LHCN-M2 (cell line): ENCODE measurements at regions not wholly inside any gene's neighbourhood (a gene's known extent, or its start where the extent isn't known, plus 50 kb on each side); places are given as distances from the start of the nearest gene placed in this dataset.
A peak's percentile ranks its signal among the peaks of the same experiment; 100 is the strongest.
"Not testable (repeated sequence)": the region's sequence is repeated elsewhere in the genome, so short reads cannot be mapped to it uniquely, and the experiment has no call there.

Source experiments
- DNase-seq: peaks from one replicate; pipeline ENCODE4 v3.0.0-alpha.2; 2012; ENCODE audit warnings: low read depth

DNA sequence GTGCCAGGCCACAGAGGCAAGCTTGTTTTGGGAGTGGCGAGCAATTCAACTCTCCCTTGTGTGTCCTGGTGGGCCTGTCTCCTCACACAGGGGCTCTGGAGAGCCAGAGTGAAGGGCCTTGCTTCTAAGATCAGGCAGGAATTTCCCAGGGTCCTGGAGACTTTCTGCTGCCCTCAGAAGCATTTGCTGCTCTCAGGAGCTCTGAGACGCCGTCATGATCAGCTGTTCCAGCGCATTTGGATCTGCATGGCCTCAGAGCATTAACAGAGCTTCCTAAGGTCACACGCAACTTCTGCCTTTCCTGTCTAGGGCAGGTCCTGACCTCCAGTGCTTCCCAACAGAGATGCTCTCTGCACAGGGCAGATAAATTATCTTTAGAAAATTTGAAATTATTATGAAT lies 52.2 kb upstream of the C10orf90 start:
- DNase-seq, result no peak

DNA sequence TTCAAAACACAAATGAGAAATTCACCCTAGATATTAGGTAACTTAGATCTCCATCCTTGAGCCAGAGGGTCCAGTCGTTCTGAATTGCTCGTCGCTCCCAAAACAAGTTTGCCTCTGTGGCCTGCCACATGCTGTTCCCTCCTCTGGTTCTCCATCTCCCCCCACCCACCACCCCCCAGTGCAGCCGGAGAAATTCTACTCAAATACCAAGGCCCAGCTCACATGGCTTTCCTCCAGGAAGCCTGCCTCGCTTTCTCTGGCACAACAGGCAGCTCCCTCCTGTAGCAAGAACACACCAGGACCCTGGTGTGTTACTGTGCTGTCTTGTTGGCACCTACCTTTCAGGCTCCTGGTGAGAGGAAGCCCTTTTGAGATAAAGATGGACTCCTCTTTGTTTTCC lies 52.7 kb upstream of the C10orf90 start:
- DNase-seq, result no peak

GRCh38 chr10:126729314-126729870 lies 58.9 kb upstream of the C10orf90 start:
- no peak for DNase-seq

- no peak for DNase-seq
Measured at GRCh38 chr10:126730856-126731609, 60.5 kb upstream of the C10orf90 start.

DNA sequence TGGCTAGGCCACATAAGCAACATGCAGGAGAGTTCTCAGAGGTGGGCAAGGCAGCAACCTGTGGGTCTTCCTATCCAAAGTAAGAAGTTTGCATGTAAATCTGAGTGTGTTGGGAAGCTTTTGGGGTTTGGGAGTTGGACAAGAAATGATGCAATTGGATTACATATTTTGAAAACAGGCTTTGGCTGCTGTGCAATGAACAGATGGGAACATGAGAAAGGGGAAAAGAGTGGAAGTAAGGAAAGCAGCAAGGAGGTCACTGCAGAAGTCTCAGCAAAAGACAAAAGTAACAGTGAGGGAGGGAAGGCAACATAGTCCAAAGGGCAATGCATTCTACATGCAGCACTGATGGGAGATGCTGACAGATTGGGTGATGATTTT lies 61.1 kb upstream of the C10orf90 start:
- no peak for DNase-seq

DNA sequence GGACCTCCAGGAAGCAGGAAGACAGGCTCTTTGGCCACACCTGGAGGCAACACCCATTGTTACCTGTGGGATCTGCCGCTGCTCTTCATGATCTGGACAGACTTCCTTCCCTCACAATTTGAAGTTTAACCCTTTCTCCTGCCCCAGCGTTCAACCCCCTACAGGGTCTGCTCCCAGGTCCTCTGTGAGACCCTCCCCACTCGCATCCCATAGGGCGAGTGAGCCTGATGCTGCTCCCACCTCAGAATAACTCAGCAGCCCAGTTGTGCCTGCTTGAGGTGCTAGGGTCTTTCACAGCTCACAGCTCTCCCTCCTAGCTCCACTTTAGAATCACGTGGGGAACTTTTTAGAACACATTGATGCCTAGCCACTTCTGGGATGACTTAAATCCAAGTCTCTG lies 61.8 kb upstream of the C10orf90 start:
- no peak for DNase-seq

- DNase-seq, result no peak
Measured at GRCh38 chr10:126732868-126733267, 62.4 kb upstream of the C10orf90 start.

GRCh38 chr10:126734015-126734414 lies 63.5 kb upstream of the C10orf90 start:
- DNase-seq, result peak; percentile 71

DNA sequence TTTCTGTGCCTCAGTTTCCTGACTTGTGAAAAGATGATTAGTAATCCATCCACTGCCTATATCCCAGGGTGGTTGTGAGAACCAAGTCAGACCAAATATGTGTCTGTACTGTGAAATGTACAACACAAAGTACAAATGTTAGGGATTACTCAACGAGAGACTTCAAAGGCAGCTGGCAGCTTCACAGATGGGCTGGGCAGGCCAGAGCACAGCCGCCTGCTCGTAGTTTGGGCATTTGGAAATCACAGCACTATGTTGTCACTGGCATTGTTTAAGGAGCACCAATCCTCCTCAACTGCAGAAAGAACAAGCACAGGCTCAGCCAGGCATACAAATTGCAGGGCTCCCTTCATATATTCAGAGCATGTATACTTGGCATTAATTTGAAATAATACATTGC lies 64.5 kb upstream of the C10orf90 start:
- DNase-seq, result peak; percentile 52

DNA sequence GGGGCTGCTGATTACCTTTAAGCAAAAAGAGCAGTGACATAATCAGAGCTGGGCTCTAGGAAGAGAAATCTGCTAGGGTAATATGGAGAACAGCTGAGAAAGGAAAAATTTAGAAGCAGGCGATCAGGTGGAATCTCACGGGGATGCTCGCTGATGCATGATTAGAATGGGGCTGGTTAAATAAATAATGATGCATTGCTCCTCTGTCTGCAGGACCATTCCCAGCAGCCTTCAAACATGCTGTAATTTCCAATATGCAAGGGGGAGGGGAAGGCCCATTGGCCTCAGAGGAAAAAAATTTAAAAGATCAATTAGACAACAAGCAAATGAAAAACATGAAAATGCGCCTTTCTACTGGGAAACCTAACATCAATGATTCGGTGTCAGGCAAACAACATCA lies 65.6 kb upstream of the C10orf90 start:
- DNase-seq, result no peak

GRCh38 chr10:126736727-126737126 lies 66.2 kb upstream of the C10orf90 start:
- DNase-seq, result peak; percentile 35

GRCh38 chr10:126738001-126738400 lies 67.5 kb upstream of the C10orf90 start:
- peak; percentile 62 for DNase-seq

DNA sequence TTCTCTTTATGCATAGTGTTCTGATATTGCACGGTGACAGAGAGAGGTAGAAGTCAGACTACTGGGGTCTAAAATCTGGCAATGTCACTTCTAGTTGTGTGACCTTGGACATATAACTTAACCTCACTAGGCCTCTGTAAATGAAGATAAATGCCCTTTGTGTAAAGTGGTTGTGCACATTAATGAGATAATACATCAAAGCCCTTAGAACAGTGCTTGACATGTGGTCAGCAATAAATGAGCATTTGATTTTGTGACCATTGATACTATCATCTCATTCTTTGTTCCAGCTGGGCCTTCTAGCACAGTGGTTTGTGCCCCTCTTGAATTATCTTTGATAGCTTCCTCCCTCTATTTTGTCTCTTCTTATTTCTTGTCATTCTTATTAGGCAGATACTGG lies 74.1 kb upstream of the C10orf90 start:
- DNase-seq, result no peak

DNA sequence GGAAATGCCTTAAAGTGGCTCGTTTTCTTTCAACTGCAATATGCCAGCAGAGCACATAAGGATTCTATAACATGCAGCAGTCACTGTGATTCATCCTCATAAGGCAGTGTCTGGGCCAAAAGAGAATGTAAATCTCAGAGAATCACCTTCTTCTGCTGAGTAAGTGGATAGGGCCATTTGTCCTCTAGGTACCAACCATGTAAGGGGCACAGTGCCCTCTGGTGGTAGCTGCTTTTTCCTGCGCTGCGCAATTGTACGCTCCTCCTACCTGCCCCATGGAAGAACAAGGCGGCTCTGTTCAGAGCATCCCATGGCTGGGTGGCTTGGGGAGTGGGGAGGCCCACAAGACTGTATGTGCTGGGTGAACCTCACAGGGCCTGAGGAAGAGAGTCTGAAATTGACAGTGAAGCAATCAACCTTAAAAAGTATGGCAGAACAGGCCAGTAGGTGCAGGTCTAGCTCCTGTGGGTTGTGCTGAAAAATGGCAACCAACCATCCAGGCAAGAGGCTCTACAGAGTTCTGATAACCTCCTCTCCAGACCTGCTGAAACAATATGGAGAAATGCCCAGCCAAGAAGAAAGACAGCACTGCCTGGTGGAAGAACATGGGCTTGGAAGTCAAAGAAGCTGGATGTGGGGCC lies 78.6 kb upstream of the C10orf90 start:
- DNase-seq, result peak; percentile 71

DNA sequence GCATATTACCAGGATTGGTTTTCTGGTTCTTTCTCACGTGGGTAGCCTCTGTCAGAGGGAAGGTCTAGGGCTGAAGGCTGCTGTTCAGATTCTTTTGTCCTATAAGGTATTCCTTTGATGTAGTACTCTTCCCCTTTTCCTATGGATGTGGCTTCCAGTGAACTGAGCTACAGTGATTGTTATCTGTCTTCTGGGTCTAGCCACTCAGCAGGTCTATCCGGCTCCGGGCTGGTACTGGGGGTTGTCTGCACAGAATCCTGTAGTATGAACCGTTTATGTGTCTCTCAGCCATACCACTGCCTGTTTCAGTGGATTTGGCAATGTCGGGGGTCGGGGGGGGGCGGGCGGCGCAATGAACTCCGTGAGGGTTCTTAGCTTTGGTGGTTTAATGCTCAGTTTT lies 84.5 kb upstream of the C10orf90 start:
- no peak for DNase-seq

DNA sequence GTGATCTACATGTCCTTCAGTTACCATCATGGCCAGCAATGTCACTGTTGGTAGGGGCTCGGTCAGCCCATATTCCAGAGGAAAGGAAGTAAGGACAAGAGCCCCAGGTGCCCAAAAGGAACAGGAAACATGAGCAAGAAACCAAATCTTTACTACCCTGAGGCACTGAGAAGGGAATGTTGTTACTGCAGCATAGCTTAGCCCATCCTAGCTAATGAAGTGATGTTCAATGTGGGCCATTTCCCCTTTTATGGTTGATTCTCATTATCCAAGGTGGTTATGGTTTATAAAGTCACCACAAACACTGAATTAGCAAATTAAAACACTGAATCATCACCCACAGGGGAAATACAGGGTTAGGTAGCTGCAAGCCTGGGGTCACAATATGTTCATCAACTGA lies 88.4 kb upstream of the C10orf90 start:
- no peak for DNase-seq

- no peak for DNase-seq
Measured at GRCh38 chr10:126759531-126759930, 89.0 kb upstream of the C10orf90 start.

GRCh38 chr10:126766646-126767045 lies 96.2 kb upstream of the C10orf90 start:
- DNase-seq, result not testable (repeated sequence)

DNA sequence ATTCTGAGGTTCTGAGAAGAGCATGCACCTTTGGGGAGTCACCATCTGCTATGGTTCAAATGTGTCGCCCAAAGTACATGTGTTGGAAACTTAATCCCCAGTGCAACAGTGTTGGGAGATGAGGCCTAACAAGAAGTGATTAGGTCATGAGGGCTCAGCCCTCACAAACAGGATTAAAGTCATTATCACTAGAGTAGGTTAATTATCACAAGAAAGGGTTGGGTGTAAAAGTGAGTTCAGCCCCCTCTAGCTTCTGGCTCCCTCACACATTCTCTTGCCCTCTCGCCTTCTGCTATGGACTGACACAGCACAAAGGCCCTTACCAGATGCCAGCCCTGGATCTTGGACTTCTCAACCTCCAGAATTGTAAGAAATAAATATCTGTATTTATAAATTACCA lies 100.3 kb upstream of the C10orf90 start:
- DNase-seq, result no peak

DNA sequence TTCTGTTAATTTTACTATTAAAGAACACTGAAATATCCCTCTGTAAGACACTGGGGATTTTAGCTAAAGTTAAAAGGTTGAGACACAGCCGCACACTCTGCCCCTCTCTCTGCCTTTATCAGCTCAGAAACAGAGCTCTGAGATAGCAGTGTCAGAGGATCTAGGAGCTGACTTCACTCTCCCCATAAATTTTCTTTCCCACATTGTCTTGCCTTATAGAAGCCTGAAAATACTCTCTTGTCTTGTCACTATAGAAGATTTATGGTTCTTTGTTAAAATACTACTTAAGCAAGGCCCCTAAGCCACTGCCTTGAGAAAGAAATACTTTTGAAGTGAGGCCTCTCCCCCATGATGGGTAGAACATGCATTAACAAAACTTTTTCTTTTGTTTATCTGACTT lies 105.7 kb upstream of the C10orf90 start:
- DNase-seq, result no peak

DNA sequence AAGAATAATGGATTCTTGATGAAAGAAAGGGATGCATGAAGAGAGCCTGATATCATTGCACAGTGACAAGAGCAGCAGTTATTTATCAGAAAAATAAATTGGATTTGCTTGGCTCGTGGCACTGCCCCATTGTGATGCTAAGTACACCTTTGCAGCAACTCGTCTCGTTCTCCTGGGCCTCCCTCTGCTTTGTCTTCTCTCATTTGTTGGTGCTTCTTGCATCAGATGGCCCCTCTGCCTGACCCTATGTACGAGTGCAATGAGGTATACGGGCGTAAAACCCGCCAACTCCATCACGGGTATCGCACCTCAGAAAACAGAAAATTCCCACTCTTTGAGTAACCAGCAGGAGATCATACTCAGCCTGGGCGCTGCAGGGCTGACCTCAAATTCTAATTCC lies 107.2 kb upstream of the C10orf90 start:
- no peak for DNase-seq

GRCh38 chr10:126781450-126782216 lies 111.1 kb upstream of the C10orf90 start:
- no peak for DNase-seq
